PFSK-1 (cell line): ENCODE measurements at regions not wholly inside any gene's neighbourhood (a gene's known extent, or its start where the extent isn't known, plus 50 kb on each side); places are given as distances from the start of the nearest gene placed in this dataset.

Source experiments
- POLR2AphosphoS5 ChIP-seq: IDR thresholded peaks from 2 replicates; pipeline ENCODE4 v1.6.1; 2012; ENCODE audit warnings: low read depth, mild to moderate bottlenecking, control low read depth, low read length, moderate library complexity
- REST ChIP-seq, 2 experiments: IDR thresholded peaks; 2 replicates each; pipeline versions ENCODE4 v1.6.1 to v1.8.0; 2011 to 2012; ENCODE audit warnings: low read depth in 2 of 2, low read length in 2 of 2, control low read depth in 1 of 2, inconsistent platforms in 1 of 2, mild to moderate bottlenecking in 1 of 2, moderate library complexity in 1 of 2; ENCODE audit not compliant: insufficient read depth in 1 of 2

- TF ChIP-seq POLR2AphosphoS5 (no peak), REST (IDR thresholded peaks at IDR 0.05; ENCODE audit: insufficient read depth in 1 of 2, low read depth in 2 of 2, low read length in 2 of 2) (no peak)
These were observed 143.1 kb upstream of the ARID1B start for GRCh38 chr6:156634048-156634447.
